DND-41 (cell line): ENCODE measurements at regions not wholly inside any gene's neighbourhood (a gene's known extent, or its start where the extent isn't known, plus 50 kb on each side); places are given as distances from the start of the nearest gene placed in this dataset.

Experiments used
- CTCF ChIP-seq: IDR thresholded peaks from 2 replicates; pipeline ENCODE4 v1.5.1; 2012; ENCODE audit warnings: borderline replicate concordance, low read length, moderate library complexity, mild to moderate bottlenecking; ENCODE audit not compliant: poor library complexity, severe bottlenecking; ENCODE audit errors: extremely low read depth
- EZH2 ChIP-seq: IDR thresholded peaks from 3 replicates; pipeline ENCODE4 v1.6.1; 2012; ENCODE audit warnings: borderline replicate concordance, low read depth, mild to moderate bottlenecking, moderate library complexity, low read length, inconsistent platforms; ENCODE audit not compliant: severe bottlenecking

GRCh38 chrX:16368696-16369095, 201.4 kb downstream of the MAGEB17 start:
- TF ChIP-seq EZH2 (no peak), CTCF (no peak)
